ENCODE measurements at regions not wholly inside any gene's neighbourhood (a gene's known extent, or its start where the extent isn't known, plus 50 kb on each side); places are given as distances from the start of the nearest gene placed in this dataset.
"Not testable (repeated sequence)": the region's sequence is repeated elsewhere in the genome, so short reads cannot be mapped to it uniquely, and the experiment has no call there.

- H3K27ac ChIP-seq (ENCODE audit: low read depth, low read length); DNase-seq; H3K36me3 Mint-ChIP-seq; H3K27ac Mint-ChIP-seq; H3K36me3 ChIP-seq (ENCODE audit: insufficient read depth, low read length); H3K4me1 Mint-ChIP-seq; CTCF ChIA-PET; H3K4me3 ChIP-seq (ENCODE audit: low read length); H3K4me3 Mint-ChIP-seq; H3K9me3 ChIP-seq (ENCODE audit: low read length); POLR2A ChIA-PET; H3K4me1 ChIP-seq (ENCODE audit: insufficient read depth, low read length); H3K27me3 Mint-ChIP-seq; H3K27me3 ChIP-seq (ENCODE audit: insufficient read depth, low read length, poor library complexity, severe bottlenecking): not testable (repeated sequence)
- H3K9me3 Mint-ChIP-seq = peaks cover 12 to 25% (median 14%) of the 10 kb centered on the region in 5 donors
Measured at GRCh38 chr11:92074498-92074897, 150.1 kb upstream of the FAT3 start.

- no peak overlapping the region for H3K4me3 ChIP-seq (ENCODE audit: low read length)
- Mint-ChIP-seq H3K4me1 (no peaks in the 10 kb centered on the region), H3K27ac (no peak overlapping the region), H3K36me3 (no peaks in the 10 kb centered on the region), H3K27me3 (no peaks in the 10 kb centered on the region), H3K4me3 (no peak overlapping the region), H3K9me3 (peaks cover 12 to 28% (median 15%) of the 10 kb centered on the region in 5 donors)
- ChIA-PET POLR2A (no interaction called here), CTCF (no interaction called here)
- no peak for DNase-seq
- no peaks in the 10 kb centered on the region for H3K4me1 ChIP-seq (ENCODE audit: insufficient read depth, low read length)
- H3K9me3 ChIP-seq (ENCODE audit: low read length) = no peaks in the 10 kb centered on the region
- H3K36me3 ChIP-seq (ENCODE audit: insufficient read depth, low read length) = no peaks in the 10 kb centered on the region
- no peaks in the 10 kb centered on the region for H3K27me3 ChIP-seq (ENCODE audit: insufficient read depth, low read length, poor library complexity, severe bottlenecking)
- no peak overlapping the region for H3K27ac ChIP-seq (ENCODE audit: low read depth, low read length)
Measured at GRCh38 chr11:92071660-92072059, 153.0 kb upstream of the FAT3 start.

- H3K4me1 ChIP-seq (ENCODE audit: insufficient read depth, low read length) = no peaks in the 10 kb centered on the region
- POLR2A ChIA-PET = no interaction called here
- CTCF ChIA-PET = no interaction called here
- H3K4me1 Mint-ChIP-seq = no peaks in the 10 kb centered on the region
- H3K4me3 Mint-ChIP-seq = no peak overlapping the region
- H3K27me3 ChIP-seq (ENCODE audit: insufficient read depth, low read length, poor library complexity, severe bottlenecking) = no peaks in the 10 kb centered on the region
- DNase-seq = no peak
- no peak overlapping the region for H3K4me3 ChIP-seq (ENCODE audit: low read length)
- peaks cover 8 to 25% (median 21%) of the 10 kb centered on the region in 5 donors for H3K9me3 Mint-ChIP-seq
- H3K9me3 ChIP-seq (ENCODE audit: low read length) = no peaks in the 10 kb centered on the region
- H3K27me3 Mint-ChIP-seq = no peaks in the 10 kb centered on the region
- no peaks in the 10 kb centered on the region for H3K36me3 Mint-ChIP-seq
- H3K27ac ChIP-seq (ENCODE audit: low read depth, low read length) = no peak overlapping the region
- H3K36me3 ChIP-seq (ENCODE audit: insufficient read depth, low read length) = no peaks in the 10 kb centered on the region
- H3K27ac Mint-ChIP-seq = no peak overlapping the region
Measured at GRCh38 chr11:92070026-92070889, 154.4 kb upstream of the FAT3 start.

- no peaks in the 10 kb centered on the region for H3K27me3 ChIP-seq (ENCODE audit: insufficient read depth, low read length, poor library complexity, severe bottlenecking)
- POLR2A ChIA-PET = no interaction called here
Measured at GRCh38 chr11:92067016-92067415, 157.6 kb upstream of the FAT3 start.

GRCh38 chr11:92061456-92062062, 163.1 kb upstream of the FAT3 start:
- H3K27me3 ChIP-seq (ENCODE audit: insufficient read depth, low read length, poor library complexity, severe bottlenecking) = no peaks in the 10 kb centered on the region
- DNase-seq = no peak
- Mint-ChIP-seq H3K4me3 (no peak overlapping the region), H3K36me3 (peaks cover 0 to 2% (median 0%) of the 10 kb centered on the region in 3 donors), H3K27ac (no peak overlapping the region), H3K4me1 (no peaks in the 10 kb centered on the region), H3K9me3 (peaks cover 0 to 17% (median 9%) of the 10 kb centered on the region in 5 donors), H3K27me3 (no peaks in the 10 kb centered on the region)
- no peaks in the 10 kb centered on the region for H3K36me3 ChIP-seq (ENCODE audit: insufficient read depth, low read length)
- H3K9me3 ChIP-seq (ENCODE audit: low read length) = no peaks in the 10 kb centered on the region
- H3K4me3 ChIP-seq (ENCODE audit: low read length) = no peak overlapping the region
- POLR2A ChIA-PET = no interaction called here
- no peak overlapping the region for H3K27ac ChIP-seq (ENCODE audit: low read depth, low read length)
- no peaks in the 10 kb centered on the region for H3K4me1 ChIP-seq (ENCODE audit: insufficient read depth, low read length)
- CTCF ChIA-PET = no interaction called here

More at GRCh38 chr11:92067016-92067415, 157.6 kb upstream of the FAT3 start:
- CTCF ChIA-PET = interaction anchor here (0.7 kb wide), 1 partner anchor 12 kb away, joined by 3 read pairs; no protein-coding TSS in a partner anchor
- H3K4me3 Mint-ChIP-seq = no peak overlapping the region
- no peaks in the 10 kb centered on the region for H3K4me1 Mint-ChIP-seq
- no peak overlapping the region for H3K4me3 ChIP-seq (ENCODE audit: low read length)
- no peaks in the 10 kb centered on the region for H3K27me3 Mint-ChIP-seq
- no peak overlapping the region for H3K27ac ChIP-seq (ENCODE audit: low read depth, low read length)
- H3K36me3 ChIP-seq (ENCODE audit: insufficient read depth, low read length) = no peaks in the 10 kb centered on the region
- peaks cover 0 to 2% (median 0%) of the 10 kb centered on the region in 3 donors for H3K36me3 Mint-ChIP-seq
- H3K9me3 ChIP-seq (ENCODE audit: low read length) = no peaks in the 10 kb centered on the region
- no peak for DNase-seq
- no peaks in the 10 kb centered on the region for H3K4me1 ChIP-seq (ENCODE audit: insufficient read depth, low read length)
- no peak overlapping the region for H3K27ac Mint-ChIP-seq
- peaks cover 3 to 29% (median 20%) of the 10 kb centered on the region in 5 donors for H3K9me3 Mint-ChIP-seq

GRCh38 chr11:92057849-92058442, 166.7 kb upstream of the FAT3 start:
- Histone ChIP-seq H3K4me3 (ENCODE audit: low read length) (no peak overlapping the region), H3K4me1 (ENCODE audit: insufficient read depth, low read length) (no peaks in the 10 kb centered on the region), H3K27me3 (ENCODE audit: insufficient read depth, low read length, poor library complexity, severe bottlenecking) (no peaks in the 10 kb centered on the region), H3K36me3 (ENCODE audit: insufficient read depth, low read length) (no peaks in the 10 kb centered on the region), H3K9me3 (ENCODE audit: low read length) (no peaks in the 10 kb centered on the region), H3K27ac (ENCODE audit: low read depth, low read length) (no peak overlapping the region)
- POLR2A ChIA-PET = no interaction called here
- Mint-ChIP-seq H3K27me3 (no peaks in the 10 kb centered on the region), H3K36me3 (no peaks in the 10 kb centered on the region), H3K27ac (no peak overlapping the region), H3K4me3 (no peak overlapping the region), H3K9me3 (peaks cover 1 to 10% (median 3%) of the 10 kb centered on the region in 5 donors), H3K4me1 (no peaks in the 10 kb centered on the region)
- DNase-seq = no peak
- CTCF ChIA-PET = no interaction called here

- DNase-seq = no peak
- no peak overlapping the region for H3K27ac Mint-ChIP-seq
- Histone ChIP-seq H3K4me3 (ENCODE audit: low read length) (no peak overlapping the region), H3K36me3 (ENCODE audit: insufficient read depth, low read length) (no peaks in the 10 kb centered on the region), H3K9me3 (ENCODE audit: low read length) (no peaks in the 10 kb centered on the region), H3K4me1 (ENCODE audit: insufficient read depth, low read length) (no peaks in the 10 kb centered on the region), H3K27me3 (ENCODE audit: insufficient read depth, low read length, poor library complexity, severe bottlenecking) (no peaks in the 10 kb centered on the region), H3K27ac (ENCODE audit: low read depth, low read length) (no peak overlapping the region)
- H3K4me3 Mint-ChIP-seq = no peak overlapping the region
- peaks cover 1 to 7% (median 6%) of the 10 kb centered on the region in 5 donors for H3K9me3 Mint-ChIP-seq
- POLR2A ChIA-PET = no interaction called here
- no peaks in the 10 kb centered on the region for H3K27me3 Mint-ChIP-seq
- no peaks in the 10 kb centered on the region for H3K4me1 Mint-ChIP-seq
- CTCF ChIA-PET = no interaction called here
- H3K36me3 Mint-ChIP-seq = no peaks in the 10 kb centered on the region
Measured at GRCh38 chr11:92053216-92053615, 171.4 kb upstream of the FAT3 start.

- peaks cover 5 to 19% (median 9%) of the 10 kb centered on the region in 5 donors for H3K9me3 Mint-ChIP-seq
- no peaks in the 10 kb centered on the region for H3K36me3 ChIP-seq (ENCODE audit: insufficient read depth, low read length)
- no peak for DNase-seq
- no peak overlapping the region for H3K4me3 Mint-ChIP-seq
- CTCF ChIA-PET = no interaction called here
- no peak overlapping the region for H3K4me3 ChIP-seq (ENCODE audit: low read length)
- H3K9me3 ChIP-seq (ENCODE audit: low read length) = no peaks in the 10 kb centered on the region
- H3K27ac Mint-ChIP-seq = no peak overlapping the region
- no peaks in the 10 kb centered on the region for H3K27me3 Mint-ChIP-seq
- H3K4me1 Mint-ChIP-seq = no peaks in the 10 kb centered on the region
- no peaks in the 10 kb centered on the region for H3K4me1 ChIP-seq (ENCODE audit: insufficient read depth, low read length)
- no peaks in the 10 kb centered on the region for H3K36me3 Mint-ChIP-seq
- H3K27me3 ChIP-seq (ENCODE audit: insufficient read depth, low read length, poor library complexity, severe bottlenecking) = no peaks in the 10 kb centered on the region
- H3K27ac ChIP-seq (ENCODE audit: low read depth, low read length) = no peak overlapping the region
- POLR2A ChIA-PET = no interaction called here
Measured at GRCh38 chr11:92050305-92050704, 174.3 kb upstream of the FAT3 start.

Measured in CD8-positive, alpha-beta memory T cell (primary cell).